ENCODE measurements at regions not wholly inside any gene's neighbourhood (a gene's known extent, or its start where the extent isn't known, plus 50 kb on each side); places are given as distances from the start of the nearest gene placed in this dataset.

GRCh38 chr7:121634356-121634755, 238.2 kb upstream of the FAM3C start:
- no peaks in the 10 kb centered on the region for H3K79me2 ChIP-seq (ENCODE audit: insufficient read depth, low read length)
- H3K27me3 ChIP-seq (ENCODE audit: insufficient read depth, low read length, poor library complexity, severe bottlenecking) = no peaks in the 10 kb centered on the region
- H2AFZ ChIP-seq (ENCODE audit: low read length) = no peak overlapping the region
- no peaks in the 10 kb centered on the region for H3K9me3 ChIP-seq (ENCODE audit: insufficient read depth, low read depth, low read length)
- H3K4me1 ChIP-seq (ENCODE audit: insufficient read depth, low read length, poor library complexity, severe bottlenecking) = no peaks in the 10 kb centered on the region
- no peak overlapping the region for H3K9ac ChIP-seq (ENCODE audit: low read depth, low read length, poor library complexity, severe bottlenecking)
- TF ChIP-seq EZH2phosphoT487 (IDR thresholded peaks at IDR 0.05; ENCODE audit: borderline replicate concordance) = no peak
- TF ChIP-seq CTCF (conservative IDR thresholded peaks at IDR 0.05; ENCODE audit: low read length) = no peak
- no peaks in the 10 kb centered on the region for H3K9me2 ChIP-seq (replicated peaks; ENCODE audit: low read depth, low read length)
- H3F3A ChIP-seq (ENCODE audit: low read depth) = no peaks in the 10 kb centered on the region
- H4K20me1 ChIP-seq (ENCODE audit: insufficient read depth, low read length, poor library complexity, severe bottlenecking) = no peaks in the 10 kb centered on the region
- no peak overlapping the region for H3K4me2 ChIP-seq (ENCODE audit: low read depth, low read length, poor library complexity, severe bottlenecking)
- H3K4me3 ChIP-seq (ENCODE audit: low read length, poor library complexity, severe bottlenecking) = no peak overlapping the region
- H3K36me3 ChIP-seq (ENCODE audit: insufficient read depth, low read length) = no peaks in the 10 kb centered on the region

DNA sequence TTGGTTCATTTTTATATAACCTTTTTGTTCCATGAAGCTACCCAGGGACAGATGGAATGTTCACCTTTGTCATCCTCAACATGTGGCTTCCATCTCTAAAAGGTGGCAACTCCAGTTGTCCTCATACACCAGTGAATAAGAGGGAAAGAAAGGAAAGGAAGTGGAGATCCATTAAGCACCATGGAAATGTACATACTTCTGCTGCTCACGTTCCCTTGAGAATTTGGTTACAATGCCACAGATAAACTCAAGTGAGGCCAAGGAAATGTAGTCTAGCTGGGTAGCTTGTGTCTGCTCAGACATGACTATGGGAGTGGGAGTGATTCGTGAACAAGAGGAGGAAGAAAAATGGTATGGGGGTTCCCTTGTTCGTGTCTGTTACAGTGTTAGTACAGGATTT, 237.1 kb upstream of the FAM3C start:
- H3K27me3 ChIP-seq (ENCODE audit: insufficient read depth, low read length, poor library complexity, severe bottlenecking) = no peaks in the 10 kb centered on the region
- H3K9me2 ChIP-seq (replicated peaks; ENCODE audit: low read depth, low read length) = no peaks in the 10 kb centered on the region
- H4K20me1 ChIP-seq (ENCODE audit: insufficient read depth, low read length, poor library complexity, severe bottlenecking) = no peaks in the 10 kb centered on the region
- H3K79me2 ChIP-seq (ENCODE audit: insufficient read depth, low read length) = no peaks in the 10 kb centered on the region
- no peak overlapping the region for H3K4me2 ChIP-seq (ENCODE audit: low read depth, low read length, poor library complexity, severe bottlenecking)
- H3K9me3 ChIP-seq (ENCODE audit: insufficient read depth, low read depth, low read length) = no peaks in the 10 kb centered on the region
- no peak overlapping the region for H3K9ac ChIP-seq (ENCODE audit: low read depth, low read length, poor library complexity, severe bottlenecking)
- no peak overlapping the region for H2AFZ ChIP-seq (ENCODE audit: low read length)
- no peak overlapping the region for H3K4me3 ChIP-seq (ENCODE audit: low read length, poor library complexity, severe bottlenecking)
- no peaks in the 10 kb centered on the region for H3F3A ChIP-seq (ENCODE audit: low read depth)
- no peaks in the 10 kb centered on the region for H3K36me3 ChIP-seq (ENCODE audit: insufficient read depth, low read length)
- no peaks in the 10 kb centered on the region for H3K4me1 ChIP-seq (ENCODE audit: insufficient read depth, low read length, poor library complexity, severe bottlenecking)
- TF ChIP-seq EZH2phosphoT487 (IDR thresholded peaks at IDR 0.05; ENCODE audit: borderline replicate concordance) (no peak), CTCF (conservative IDR thresholded peaks at IDR 0.05; ENCODE audit: low read length) (no peak)

DNA sequence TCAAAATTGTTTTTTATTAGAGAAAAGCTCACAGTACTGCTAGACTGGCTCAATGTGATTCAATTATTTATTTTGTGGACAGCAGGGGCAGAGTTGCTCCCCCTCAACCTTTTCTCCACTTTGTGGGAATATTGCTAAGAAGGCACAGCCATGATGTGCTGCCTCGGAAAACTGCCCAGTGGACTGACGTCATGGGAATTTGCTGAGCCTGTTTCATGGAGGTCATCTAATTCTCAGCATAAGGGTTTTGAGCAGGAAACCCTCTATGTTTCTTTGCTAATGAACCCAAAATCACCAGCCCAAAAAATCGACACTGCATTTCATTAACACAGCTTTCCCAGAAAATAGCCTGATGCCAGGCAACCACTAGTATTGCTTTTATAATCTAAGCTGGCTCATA, 228.8 kb upstream of the FAM3C start:
- Histone ChIP-seq H4K20me1 (ENCODE audit: insufficient read depth, low read length, poor library complexity, severe bottlenecking) (no peaks in the 10 kb centered on the region), H3K36me3 (ENCODE audit: insufficient read depth, low read length) (no peaks in the 10 kb centered on the region), H3K4me1 (ENCODE audit: insufficient read depth, low read length, poor library complexity, severe bottlenecking) (no peaks in the 10 kb centered on the region), H3K9me2 (replicated peaks; ENCODE audit: low read depth, low read length) (no peaks in the 10 kb centered on the region), H3K79me2 (ENCODE audit: insufficient read depth, low read length) (no peaks in the 10 kb centered on the region), H3K4me3 (ENCODE audit: low read length, poor library complexity, severe bottlenecking) (no peak overlapping the region), H3K9me3 (ENCODE audit: insufficient read depth, low read depth, low read length) (no peaks in the 10 kb centered on the region), H3F3A (ENCODE audit: low read depth) (no peaks in the 10 kb centered on the region), H3K27me3 (ENCODE audit: insufficient read depth, low read length, poor library complexity, severe bottlenecking) (no peaks in the 10 kb centered on the region), H3K9ac (ENCODE audit: low read depth, low read length, poor library complexity, severe bottlenecking) (no peak overlapping the region), H3K4me2 (ENCODE audit: low read depth, low read length, poor library complexity, severe bottlenecking) (no peak overlapping the region), H2AFZ (ENCODE audit: low read length) (no peak overlapping the region)
- TF ChIP-seq EZH2phosphoT487 (IDR thresholded peaks at IDR 0.05; ENCODE audit: borderline replicate concordance) (no peak), CTCF (conservative IDR thresholded peaks at IDR 0.05; ENCODE audit: low read length) (no peak)

Measured in Loucy (cell line).